GM19328 (cell line): ENCODE measurements at regions not wholly inside any gene's neighbourhood (a gene's known extent, or its start where the extent isn't known, plus 50 kb on each side); places are given as distances from the start of the nearest gene placed in this dataset.

Source experiments
- ATAC-seq: cut with Tn5 transposase; IDR thresholded peaks from one replicate; pipeline ENCODE4 v1.9.1; 2021; ENCODE audit warnings: mild to moderate bottlenecking, moderate library complexity; ENCODE audit not compliant: unreplicated experiment

DNA sequence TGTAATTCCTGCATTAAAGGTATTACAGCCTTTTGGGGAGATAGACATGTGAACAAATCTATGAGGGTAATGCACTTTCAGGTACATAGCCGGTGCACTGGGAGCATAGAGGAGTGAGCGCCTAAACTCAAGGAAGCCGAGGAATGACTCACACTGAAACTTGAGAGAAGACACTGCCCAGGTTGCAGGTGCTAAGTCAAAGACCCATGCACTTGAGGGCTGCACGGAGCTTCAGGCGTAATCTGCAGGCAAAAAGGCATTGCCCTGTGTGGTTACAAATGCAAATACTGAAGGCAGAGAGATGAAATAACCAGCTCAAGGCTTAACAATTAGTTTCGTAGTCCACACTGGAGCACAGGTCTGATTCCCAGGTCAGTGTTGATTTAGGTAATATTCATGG, 51.0 kb upstream of the OSBPL3 start:
- peak; percentile 91 for ATAC-seq
